Breast epithelium (tissue), 3 donors: ENCODE measurements at regions not wholly inside any gene's neighbourhood (a gene's known extent, or its start where the extent isn't known, plus 50 kb on each side); places are given as distances from the start of the nearest gene placed in this dataset.

ENCODE experiments used
- POLR2A ChIP-seq: fragments of 450-650 bp; IDR thresholded peaks from one replicate; pipeline ENCODE4 v1.6.1; 2016; ENCODE audit warnings: antibody characterized with exemption, mild to moderate bottlenecking, moderate library complexity
- POLR2AphosphoS5 ChIP-seq, 3 donors: sonication (generic); formaldehyde crosslinking; IDR thresholded peaks; one replicate each; pipeline ENCODE4 v1.6.1; 2017; ENCODE audit warnings: antibody characterized with exemption in 3 of 3
- TF ChIP-seq, protein P1 (sequence below), 3 donors: fragments of 450-650 bp; IDR thresholded peaks; one replicate each; pipeline ENCODE4 v1.5.1; 2016 to 2017; ENCODE audit warnings: antibody characterized with exemption in 3 of 3, mild to moderate bottlenecking in 3 of 3, moderate library complexity in 3 of 3

DNA sequence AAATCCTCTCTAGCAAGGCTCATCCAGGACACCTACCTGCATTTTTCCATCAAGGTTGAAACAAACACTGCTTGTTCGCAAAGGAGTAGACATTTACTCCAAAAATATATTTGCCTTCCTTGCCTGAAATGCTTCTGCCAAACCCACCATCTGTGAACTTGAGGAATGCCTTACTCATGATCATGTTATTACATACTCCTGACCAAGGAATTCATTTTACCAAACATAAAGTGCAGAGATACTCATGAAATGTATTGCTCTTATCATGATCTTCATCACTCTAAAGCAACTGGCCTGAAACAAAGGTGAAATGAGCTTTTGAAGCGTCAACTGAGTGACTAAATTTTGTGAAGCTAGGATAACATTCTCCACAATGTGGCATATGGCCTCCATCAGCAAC lies 243.1 kb upstream of the CCDC179 start:
- TF ChIP-seq, protein P1, sequence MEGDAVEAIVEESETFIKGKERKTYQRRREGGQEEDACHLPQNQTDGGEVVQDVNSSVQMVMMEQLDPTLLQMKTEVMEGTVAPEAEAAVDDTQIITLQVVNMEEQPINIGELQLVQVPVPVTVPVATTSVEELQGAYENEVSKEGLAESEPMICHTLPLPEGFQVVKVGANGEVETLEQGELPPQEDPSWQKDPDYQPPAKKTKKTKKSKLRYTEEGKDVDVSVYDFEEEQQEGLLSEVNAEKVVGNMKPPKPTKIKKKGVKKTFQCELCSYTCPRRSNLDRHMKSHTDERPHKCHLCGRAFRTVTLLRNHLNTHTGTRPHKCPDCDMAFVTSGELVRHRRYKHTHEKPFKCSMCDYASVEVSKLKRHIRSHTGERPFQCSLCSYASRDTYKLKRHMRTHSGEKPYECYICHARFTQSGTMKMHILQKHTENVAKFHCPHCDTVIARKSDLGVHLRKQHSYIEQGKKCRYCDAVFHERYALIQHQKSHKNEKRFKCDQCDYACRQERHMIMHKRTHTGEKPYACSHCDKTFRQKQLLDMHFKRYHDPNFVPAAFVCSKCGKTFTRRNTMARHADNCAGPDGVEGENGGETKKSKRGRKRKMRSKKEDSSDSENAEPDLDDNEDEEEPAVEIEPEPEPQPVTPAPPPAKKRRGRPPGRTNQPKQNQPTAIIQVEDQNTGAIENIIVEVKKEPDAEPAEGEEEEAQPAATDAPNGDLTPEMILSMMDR (IDR thresholded peaks at IDR 0.05), result no peak
- no peak for TF ChIP-seq POLR2AphosphoS5 (IDR thresholded peaks at IDR 0.05)
- no peak for TF ChIP-seq POLR2A
